H9 (cell line): ENCODE measurements at regions not wholly inside any gene's neighbourhood (a gene's known extent, or its start where the extent isn't known, plus 50 kb on each side); places are given as distances from the start of the nearest gene placed in this dataset.

Experiments
- DNase-seq: peaks from one replicate; pipeline ENCODE4 v3.0.0-alpha.2; 2017
- H2AFZ ChIP-seq: one replicate; pipeline ENCODE4 v1.6.1; 2013; ENCODE audit warnings: mild to moderate bottlenecking, low read length, control low read depth, moderate library complexity
- H2AK5ac ChIP-seq: 2 replicates; pipeline ENCODE4 v1.6.1; 2013; ENCODE audit warnings: low read length, control low read depth, mixed read lengths; ENCODE audit not compliant: insufficient read length
- H2BK120ac ChIP-seq: one replicate; pipeline ENCODE4 v1.6.1; 2013; ENCODE audit warnings: low read depth, mild to moderate bottlenecking, low read length, control low read depth, inconsistent platforms; ENCODE audit not compliant: poor library complexity, severe bottlenecking
- H2BK12ac ChIP-seq: 2 replicates; pipeline ENCODE4 v1.6.1; 2013; ENCODE audit warnings: low read length, control low read depth, mixed read lengths, low read depth; ENCODE audit not compliant: insufficient read length
- H2BK15ac ChIP-seq: 2 replicates; pipeline ENCODE4 v1.6.1; 2013; ENCODE audit warnings: low read depth, low read length, control low read depth
- H2BK20ac ChIP-seq: one replicate; pipeline ENCODE4 v1.6.1; 2013; ENCODE audit warnings: low read depth, mild to moderate bottlenecking, low read length, control low read depth, inconsistent platforms; ENCODE audit not compliant: poor library complexity, severe bottlenecking
- H2BK5ac ChIP-seq: 2 replicates; pipeline ENCODE4 v1.6.1; 2013; ENCODE audit warnings: low read length, control low read depth, mixed read lengths; ENCODE audit not compliant: insufficient read length
- H3K14ac ChIP-seq: 2 replicates; pipeline ENCODE4 v1.6.1; 2013; ENCODE audit warnings: low read length, control low read depth; ENCODE audit not compliant: insufficient read depth
- H3K18ac ChIP-seq: 2 replicates; pipeline ENCODE4 v1.6.1; 2013; ENCODE audit warnings: low read depth, mild to moderate bottlenecking, mixed read lengths, low read length, control low read depth; ENCODE audit not compliant: insufficient read length
- H3K23ac ChIP-seq: 2 replicates; pipeline ENCODE4 v1.6.1; 2013; ENCODE audit warnings: low read length, control low read depth, mixed read lengths, low read depth; ENCODE audit not compliant: insufficient read length
- H3K23me2 ChIP-seq: 2 replicates; pipeline ENCODE4 v1.6.1; 2013; ENCODE audit warnings: low read depth, mild to moderate bottlenecking, mixed read lengths, low read length, control low read depth; ENCODE audit not compliant: insufficient read length, poor library complexity, severe bottlenecking
- H3K27ac ChIP-seq: 2 replicates; pipeline ENCODE4 v1.5.1; 2013; ENCODE audit warnings: low read length, control low read depth, mixed read lengths, low read depth; ENCODE audit not compliant: insufficient read length
- H3K27me3 ChIP-seq: 2 replicates; pipeline ENCODE4 v1.6.1; 2013; ENCODE audit warnings: low read length, control low read depth, inconsistent platforms; ENCODE audit not compliant: insufficient read depth
- H3K4ac ChIP-seq: 2 replicates; pipeline ENCODE4 v1.6.1; 2013; ENCODE audit warnings: low read depth, mild to moderate bottlenecking, control low read depth, inconsistent platforms, low read length, moderate library complexity
- H3K4me1 ChIP-seq: 2 replicates; pipeline ENCODE4 v1.6.1; 2013; ENCODE audit warnings: low read length, control low read depth, inconsistent platforms; ENCODE audit not compliant: insufficient read depth
- H3K4me2 ChIP-seq: 2 replicates; pipeline ENCODE4 v1.6.1; 2013; ENCODE audit warnings: low read length, control low read depth, mixed read lengths; ENCODE audit not compliant: insufficient read length, insufficient read depth
- H3K56ac ChIP-seq: 2 replicates; pipeline ENCODE4 v1.6.1; 2013; ENCODE audit warnings: low read depth, mild to moderate bottlenecking, mixed read lengths, low read length, control low read depth; ENCODE audit not compliant: insufficient read length
- H3K79me1 ChIP-seq: 2 replicates; pipeline ENCODE4 v1.6.1; 2013; ENCODE audit warnings: low read depth, mild to moderate bottlenecking, moderate library complexity, low read length, control low read depth, inconsistent platforms; ENCODE audit not compliant: insufficient read depth, poor library complexity, severe bottlenecking
- H3K79me2 ChIP-seq: 2 replicates; pipeline ENCODE4 v1.6.1; 2013; ENCODE audit warnings: low read length, control low read depth, inconsistent platforms; ENCODE audit not compliant: insufficient read depth
- H3K9ac ChIP-seq: 2 replicates; pipeline ENCODE4 v1.6.1; 2013; ENCODE audit warnings: low read length, control low read depth, mixed read lengths; ENCODE audit not compliant: insufficient read length; ENCODE audit errors: extremely low read depth
- H3K9me3 ChIP-seq: one replicate; pipeline ENCODE4 v1.6.1; 2013; ENCODE audit warnings: low read depth, low read length, inconsistent platforms; ENCODE audit not compliant: control insufficient read depth
- H3T11ph ChIP-seq: one replicate; pipeline ENCODE4 v1.6.1; 2013; ENCODE audit warnings: mild to moderate bottlenecking, low read length, control low read depth, inconsistent platforms
- H4K20me1 ChIP-seq: one replicate; pipeline ENCODE4 v1.6.1; 2013; ENCODE audit not compliant: control insufficient read depth, insufficient read length, insufficient read depth
- H4K5ac ChIP-seq: 2 replicates; pipeline ENCODE4 v1.6.1; 2013; ENCODE audit warnings: low read depth, mild to moderate bottlenecking, mixed read lengths, low read length, control low read depth; ENCODE audit not compliant: insufficient read length
- H4K8ac ChIP-seq: replicated peaks from 2 replicates; pipeline ENCODE4 v1.6.1; 2013; ENCODE audit warnings: low read length, control low read depth, mixed read lengths, low read depth; ENCODE audit not compliant: insufficient read length
- H4K91ac ChIP-seq: 2 replicates; pipeline ENCODE4 v1.6.1; 2013; ENCODE audit warnings: low read depth, mild to moderate bottlenecking, moderate library complexity, mixed read lengths, low read length, control low read depth; ENCODE audit not compliant: insufficient read length
- H3K27ac Mint-ChIP-seq, 3 experiments: 2 replicates in 2 of 3; 3 replicates in 1 of 3; pipeline ENCODE4 v1.8.0; 2020 to 2021; ENCODE audit warnings: mixed read lengths in 3 of 3, mild to moderate bottlenecking in 1 of 3, moderate library complexity in 1 of 3
- H3K27me3 Mint-ChIP-seq: 2 replicates; pipeline ENCODE4 v1.8.0; 2021; ENCODE audit warnings: low read depth, mild to moderate bottlenecking, moderate library complexity, mixed read lengths
- H3K36me3 Mint-ChIP-seq, 3 experiments: 2 replicates in 2 of 3; 3 replicates in 1 of 3; pipeline ENCODE4 v1.8.0; 2020 to 2021; ENCODE audit warnings: low read depth in 3 of 3, mixed read lengths in 3 of 3; ENCODE audit not compliant: insufficient read depth in 1 of 3
- H3K4me1 Mint-ChIP-seq, 2 experiments: 2 replicates each; pipeline ENCODE4 v1.8.0; 2020; ENCODE audit warnings: mixed read lengths in 2 of 2
- H3K4me3 Mint-ChIP-seq, 2 experiments: 2 replicates in 1 of 2; 3 replicates in 1 of 2; pipeline ENCODE4 v1.8.0; 2020 to 2021; ENCODE audit warnings: mild to moderate bottlenecking in 2 of 2, mixed read lengths in 2 of 2, moderate library complexity in 1 of 2
- H3K9me3 Mint-ChIP-seq, 2 experiments: 2 replicates in 1 of 2; 3 replicates in 1 of 2; pipeline ENCODE4 v1.8.0; 2020; ENCODE audit warnings: mild to moderate bottlenecking in 2 of 2, mixed read lengths in 2 of 2, moderate library complexity in 1 of 2
- WGBS: extraction: QIAGEN DNeasy Blood & Tissue Kit; methylation state at CpG from one replicate; pipeline ENCODE4 v1.1.7; 2013; ENCODE audit warnings: missing lambda C conversion rate, low lambda C conversion rate, mixed read lengths; ENCODE audit not compliant: insufficient read length; ENCODE audit errors: extremely low coverage; 5-methylcytosine and 5-hydroxymethylcytosine counted together
- TF ChIP-seq, protein P1 (sequence below): fragments of 200-600 bp; sonication (generic); conservative IDR thresholded peaks from 3 replicates; pipeline ENCODE4 v1.8.0; 2021; ENCODE audit warnings: antibody characterized with exemption, mild to moderate bottlenecking

DNA sequence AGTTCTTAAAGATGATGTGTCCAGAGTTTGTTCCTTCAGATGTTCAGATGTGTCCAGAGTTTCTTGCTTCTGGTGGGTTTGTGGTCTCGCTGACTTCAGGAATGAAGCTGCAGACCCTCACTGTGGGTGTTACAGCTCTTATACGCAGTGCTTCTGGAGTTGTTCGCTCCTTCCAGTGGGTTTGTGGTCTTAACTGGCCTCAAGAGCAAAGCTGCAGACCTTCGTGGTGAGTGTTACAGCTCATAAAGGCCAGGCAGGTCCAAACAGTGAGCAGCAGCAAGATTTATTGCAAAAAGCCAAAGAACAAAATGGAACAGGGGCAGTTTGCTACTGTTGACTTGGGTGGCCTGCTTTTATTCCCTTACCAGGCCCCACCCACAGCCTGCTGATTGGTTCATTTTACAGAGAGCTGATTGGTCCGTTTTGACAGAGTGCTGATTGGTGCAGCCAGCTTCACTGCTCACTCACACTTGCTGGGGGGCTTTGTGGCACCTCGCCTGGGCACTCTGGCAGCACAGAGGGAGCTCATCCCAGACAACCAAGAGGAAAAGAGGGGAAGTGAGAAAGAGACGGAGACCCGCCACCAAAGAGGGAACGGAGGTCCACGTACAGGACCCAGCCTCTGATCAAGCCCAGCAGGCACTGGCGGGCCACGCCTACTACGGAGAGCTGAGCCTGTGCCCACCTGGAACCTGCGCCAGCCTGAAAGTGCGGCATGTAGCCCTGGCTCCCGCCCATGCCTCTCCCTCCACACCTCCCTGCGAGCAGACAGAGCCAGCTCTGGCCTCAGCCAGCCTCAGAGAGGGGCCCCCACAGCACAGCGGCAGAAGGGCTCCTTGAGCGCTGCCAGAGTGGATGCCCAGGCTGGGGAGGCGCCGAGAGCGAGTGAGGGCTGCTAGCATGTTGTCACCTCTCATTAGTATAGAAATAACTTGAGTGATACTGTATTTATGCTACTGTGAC is 55.8 kb upstream of the SEMA3C start:
- no peak overlapping the region for H2BK120ac ChIP-seq
- no CpG with 5 or more reads among the region's 22 CpGs for WGBS
- no peaks in the 10 kb centered on the region for H3K23me2 ChIP-seq
- H2AK5ac ChIP-seq = no peak overlapping the region
- H3K9me3 Mint-ChIP-seq = peaks cover 0 to 9% of the 10 kb centered on the region in 2 experiments; a peak in 3 of 5 replicates
- no peak overlapping the region for H4K5ac ChIP-seq
- H4K8ac ChIP-seq = no peak overlapping the region
- H4K20me1 ChIP-seq = no peaks in the 10 kb centered on the region
- TF ChIP-seq, protein P1, sequence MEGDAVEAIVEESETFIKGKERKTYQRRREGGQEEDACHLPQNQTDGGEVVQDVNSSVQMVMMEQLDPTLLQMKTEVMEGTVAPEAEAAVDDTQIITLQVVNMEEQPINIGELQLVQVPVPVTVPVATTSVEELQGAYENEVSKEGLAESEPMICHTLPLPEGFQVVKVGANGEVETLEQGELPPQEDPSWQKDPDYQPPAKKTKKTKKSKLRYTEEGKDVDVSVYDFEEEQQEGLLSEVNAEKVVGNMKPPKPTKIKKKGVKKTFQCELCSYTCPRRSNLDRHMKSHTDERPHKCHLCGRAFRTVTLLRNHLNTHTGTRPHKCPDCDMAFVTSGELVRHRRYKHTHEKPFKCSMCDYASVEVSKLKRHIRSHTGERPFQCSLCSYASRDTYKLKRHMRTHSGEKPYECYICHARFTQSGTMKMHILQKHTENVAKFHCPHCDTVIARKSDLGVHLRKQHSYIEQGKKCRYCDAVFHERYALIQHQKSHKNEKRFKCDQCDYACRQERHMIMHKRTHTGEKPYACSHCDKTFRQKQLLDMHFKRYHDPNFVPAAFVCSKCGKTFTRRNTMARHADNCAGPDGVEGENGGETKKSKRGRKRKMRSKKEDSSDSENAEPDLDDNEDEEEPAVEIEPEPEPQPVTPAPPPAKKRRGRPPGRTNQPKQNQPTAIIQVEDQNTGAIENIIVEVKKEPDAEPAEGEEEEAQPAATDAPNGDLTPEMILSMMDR = no peak
- H3K4me3 Mint-ChIP-seq = no peak overlapping the region
- H3T11ph ChIP-seq = no peak overlapping the region
- no peak overlapping the region for H2BK12ac ChIP-seq
- H2BK20ac ChIP-seq = no peak overlapping the region
- no peaks in the 10 kb centered on the region for H3K27me3 ChIP-seq
- no peak overlapping the region; a peak in 1 of 7 replicates for H3K27ac Mint-ChIP-seq
- no peaks in the 10 kb centered on the region for H3K4me1 ChIP-seq
- no peaks in the 10 kb centered on the region for H3K79me1 ChIP-seq
- no peak overlapping the region for H3K23ac ChIP-seq
- no peaks in the 10 kb centered on the region for H3K79me2 ChIP-seq
- DNase-seq = no peak
- H2BK5ac ChIP-seq = no peak overlapping the region
- H3K4ac ChIP-seq = no peak overlapping the region
- no peak overlapping the region for H3K27ac ChIP-seq
- no peaks in the 10 kb centered on the region for H3K9me3 ChIP-seq
- H3K36me3 Mint-ChIP-seq = peaks cover 0 to 5% (median 0%) of the 10 kb centered on the region in 3 experiments; a peak in 3 of 7 replicates
- no peak overlapping the region for H3K56ac ChIP-seq
- H3K4me2 ChIP-seq = no peak overlapping the region
- no peaks in the 10 kb centered on the region for H3K27me3 Mint-ChIP-seq
- peaks cover 0 to 2% of the 10 kb centered on the region in 2 experiments; a peak in 1 of 4 replicates for H3K4me1 Mint-ChIP-seq
- H4K91ac ChIP-seq = no peak overlapping the region
- no peak overlapping the region for H3K18ac ChIP-seq
- no peak overlapping the region for H2BK15ac ChIP-seq
- no peak overlapping the region for H3K14ac ChIP-seq
- no peak overlapping the region for H3K9ac ChIP-seq
- no peak overlapping the region for H2AFZ ChIP-seq
